Dendritic cell treated with granulocyte-macrophage colony-stimulating factor and Interleukin-4, amounts not matched to agents 40 ng/mL and 50 ng/mL, for 4 days (primary cell): ENCODE measurements at regions not wholly inside any gene's neighbourhood (a gene's known extent, or its start where the extent isn't known, plus 50 kb on each side); places are given as distances from the start of the nearest gene placed in this dataset.
"Not testable (repeated sequence)": the region's sequence is repeated elsewhere in the genome, so short reads cannot be mapped to it uniquely, and the experiment has no call there.

ENCODE experiments used
- H3K27ac Mint-ChIP-seq: one replicate; pipeline ENCODE4 v1.8.0; 2022; ENCODE audit warnings: mild to moderate bottlenecking, mixed read lengths
- H3K27me3 Mint-ChIP-seq: one replicate; pipeline ENCODE4 v1.8.0; 2022; ENCODE audit warnings: mild to moderate bottlenecking, mixed read lengths
- H3K36me3 Mint-ChIP-seq: one replicate; pipeline ENCODE4 v1.8.0; 2022; ENCODE audit warnings: low read depth, mixed read lengths
- H3K4me1 Mint-ChIP-seq: one replicate; pipeline ENCODE4 v1.8.0; 2022; ENCODE audit warnings: low read depth, mixed read lengths
- H3K4me3 Mint-ChIP-seq: one replicate; pipeline ENCODE4 v1.8.0; 2022; ENCODE audit warnings: mild to moderate bottlenecking, moderate library complexity, mixed read lengths
- H3K9me3 Mint-ChIP-seq: one replicate; pipeline ENCODE4 v1.8.0; 2022; ENCODE audit warnings: mixed read lengths
- intact Hi-C: fragments of 100-400 bp; cut with micrococcal nuclease; formaldehyde crosslinking; loops from one replicate; pipeline ENCODE4 v1.15.0; 2022

DNA sequence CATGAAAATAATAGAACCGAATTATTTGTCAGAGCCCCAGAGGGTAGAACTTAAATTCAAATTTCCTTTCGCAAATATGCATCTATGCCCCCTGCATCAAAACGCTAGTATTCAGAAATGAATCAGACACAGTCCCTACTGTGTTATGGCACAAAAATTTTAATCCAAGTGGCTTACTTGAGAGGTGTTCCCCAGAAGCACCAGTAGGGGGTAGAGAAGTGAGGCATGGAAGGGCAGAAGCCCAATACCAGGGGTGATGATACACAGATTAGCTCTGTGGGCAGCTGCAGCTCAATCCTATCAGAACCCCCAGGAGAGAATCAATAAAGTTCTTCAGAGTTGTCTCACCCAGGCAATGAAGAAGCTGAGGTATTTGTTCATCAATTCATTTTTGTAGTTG is 342.2 kb downstream of the OMA1 start:
- Mint-ChIP-seq H3K9me3 (no peaks in the 10 kb centered on the region), H3K27me3 (no peaks in the 10 kb centered on the region)
- intact Hi-C loops, result no loop called here

DNA sequence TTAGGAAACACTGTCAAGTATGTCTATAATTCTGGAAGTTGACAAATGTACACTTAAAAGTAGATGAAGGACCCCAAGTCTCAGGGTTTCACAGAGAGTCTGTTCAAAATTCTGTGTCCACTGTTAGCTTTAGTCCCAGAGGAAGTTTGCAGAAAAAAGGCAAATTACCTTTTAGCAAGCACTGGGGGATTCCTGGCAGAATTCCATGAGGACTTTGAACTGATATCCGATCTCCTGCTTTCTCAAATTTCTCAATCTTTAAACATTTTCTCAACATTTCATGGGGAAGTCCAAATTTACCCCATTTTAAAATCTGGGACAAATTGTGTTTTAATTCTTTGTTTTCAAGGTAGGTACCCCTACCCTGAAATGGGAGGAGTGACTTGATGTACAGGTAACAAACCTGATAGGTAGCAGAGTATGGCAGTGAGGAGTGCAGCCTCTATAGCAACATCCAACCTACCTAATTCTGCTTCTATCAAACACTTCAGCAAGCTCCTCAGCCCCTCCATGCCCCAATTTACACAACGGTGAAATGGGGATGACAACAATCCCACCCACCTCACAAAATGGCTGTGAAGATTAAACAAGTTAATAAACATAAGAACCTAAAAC is 344.9 kb downstream of the OMA1 start:
- H3K4me1 Mint-ChIP-seq, result no peaks in the 10 kb centered on the region
- no peaks in the 10 kb centered on the region for H3K9me3 Mint-ChIP-seq
- intact Hi-C loops, result no loop called here
- H3K36me3 Mint-ChIP-seq, result no peaks in the 10 kb centered on the region
- H3K27me3 Mint-ChIP-seq, result no peaks in the 10 kb centered on the region
- no peak overlapping the region for H3K27ac Mint-ChIP-seq
- H3K4me3 Mint-ChIP-seq, result no peak overlapping the region

More for the DNA sequence above, 342.2 kb downstream of the OMA1 start:
- no peaks in the 10 kb centered on the region for H3K36me3 Mint-ChIP-seq
- H3K4me3 Mint-ChIP-seq, result no peak overlapping the region
- no peaks in the 10 kb centered on the region for H3K4me1 Mint-ChIP-seq
- H3K27ac Mint-ChIP-seq, result no peak overlapping the region

DNA sequence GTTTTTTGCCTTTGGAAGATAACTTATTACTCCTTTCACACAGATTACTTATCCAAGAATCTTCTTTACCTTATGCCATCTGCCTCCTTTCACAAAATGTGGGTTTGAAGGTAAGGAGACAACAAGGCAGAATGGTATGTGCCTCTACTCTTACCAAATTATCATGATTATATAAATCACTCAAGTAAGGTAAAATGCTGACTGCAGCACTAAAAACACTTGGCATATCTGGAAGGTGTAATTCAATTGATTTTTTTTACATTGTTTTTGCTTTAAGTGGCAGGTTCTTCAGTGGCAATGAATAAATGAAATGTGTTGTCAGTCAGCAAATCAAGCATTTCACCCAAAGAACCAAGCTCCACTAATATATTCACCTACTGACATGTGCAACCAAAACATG is 346.1 kb downstream of the OMA1 start:
- no peaks in the 10 kb centered on the region for H3K9me3 Mint-ChIP-seq
- H3K27me3 Mint-ChIP-seq, result no peaks in the 10 kb centered on the region
- H3K36me3 Mint-ChIP-seq, result no peaks in the 10 kb centered on the region
- intact Hi-C loops, result no loop called here
- H3K4me3 Mint-ChIP-seq, result no peak overlapping the region
- no peaks in the 10 kb centered on the region for H3K4me1 Mint-ChIP-seq
- H3K27ac Mint-ChIP-seq, result no peak overlapping the region

DNA sequence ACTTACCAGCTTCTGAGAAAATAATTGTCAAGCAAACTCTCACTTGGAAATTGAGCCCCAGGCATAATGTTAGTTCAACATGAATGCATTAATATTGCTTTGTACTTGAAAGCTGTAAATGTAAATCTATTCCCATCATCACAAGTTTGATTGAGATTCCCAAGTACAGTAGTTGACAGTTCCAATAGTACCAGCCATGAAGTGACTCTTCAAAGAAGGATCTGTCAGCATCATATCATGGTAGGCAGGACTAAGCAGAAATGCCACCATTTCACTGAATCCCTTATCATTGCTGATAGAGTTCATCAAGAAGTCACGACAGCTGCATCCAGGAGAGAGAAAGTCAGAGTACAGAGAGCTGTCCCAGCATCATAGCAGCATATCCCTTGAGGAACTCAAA is 348.7 kb downstream of the OMA1 start:
- intact Hi-C loops, result no loop called here
- Mint-ChIP-seq H3K4me1 (no peaks in the 10 kb centered on the region), H3K9me3 (no peaks in the 10 kb centered on the region), H3K36me3 (no peaks in the 10 kb centered on the region), H3K27me3 (no peaks in the 10 kb centered on the region), H3K27ac (no peak overlapping the region), H3K4me3 (no peak overlapping the region)

DNA sequence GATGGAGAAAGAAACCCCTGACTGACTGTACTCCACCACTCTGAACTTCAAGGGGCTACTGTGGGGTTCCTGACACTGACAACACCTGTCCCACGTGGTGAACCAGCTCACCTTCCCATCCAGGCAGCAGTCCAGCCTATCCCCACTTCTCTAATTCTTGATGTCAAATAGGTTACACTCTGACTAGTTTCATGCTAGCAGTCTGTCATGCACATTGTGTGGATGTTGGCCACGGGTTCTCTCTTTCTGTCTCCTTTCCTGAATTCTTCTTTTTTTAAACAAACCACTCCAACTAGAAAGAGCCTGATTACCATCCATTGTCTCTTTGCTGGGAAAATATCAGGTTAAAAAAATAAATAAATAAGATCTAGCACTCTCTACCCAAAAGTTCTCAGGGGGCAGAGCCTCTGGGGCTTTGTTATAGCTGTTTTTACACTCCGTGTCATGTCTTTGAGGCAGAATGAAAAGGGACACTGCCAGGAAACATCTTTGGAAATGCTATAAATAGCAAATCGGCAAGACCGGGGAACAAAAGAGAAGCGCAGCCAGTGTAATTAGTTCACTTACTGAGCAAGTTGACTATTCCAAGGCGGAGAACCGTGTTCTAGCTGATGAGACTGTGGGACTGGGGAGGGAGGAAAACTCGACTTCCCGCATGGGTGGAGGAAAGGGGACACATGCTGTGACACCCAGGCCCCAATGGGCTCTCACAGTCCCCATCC is 356.1 kb downstream of the OMA1 start:
- Mint-ChIP-seq H3K27ac (no peak overlapping the region), H3K4me1 (no peaks in the 10 kb centered on the region), H3K27me3 (peaks cover 3% of the 10 kb centered on the region), H3K9me3 (no peaks in the 10 kb centered on the region), H3K4me3 (no peak overlapping the region), H3K36me3 (no peaks in the 10 kb centered on the region)
- intact Hi-C loops, result no loop called here

DNA sequence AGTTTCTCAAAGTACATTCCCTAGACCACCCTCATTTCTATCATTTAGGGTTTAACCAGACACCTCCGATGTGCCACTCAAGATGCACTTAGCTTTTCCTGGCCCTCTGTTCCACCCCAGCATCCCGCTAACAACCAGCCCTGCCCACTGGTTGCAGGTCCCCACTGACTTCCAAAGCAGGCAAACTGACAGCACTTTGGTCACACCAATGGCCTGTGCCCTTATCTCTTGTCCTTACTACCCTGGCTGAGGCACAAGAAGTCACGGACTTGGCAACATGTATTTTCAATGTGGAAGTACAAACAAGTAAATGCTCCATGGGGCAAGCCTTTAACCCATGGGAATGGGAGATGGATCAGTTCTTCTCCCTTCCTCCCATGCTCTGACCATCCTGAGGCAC is 357.1 kb downstream of the OMA1 start:
- no peaks in the 10 kb centered on the region for H3K4me1 Mint-ChIP-seq
- H3K27me3 Mint-ChIP-seq, result peaks cover 3% of the 10 kb centered on the region
- H3K4me3 Mint-ChIP-seq, result no peak overlapping the region
- intact Hi-C loops, result no loop called here
- H3K9me3 Mint-ChIP-seq, result no peaks in the 10 kb centered on the region
- H3K27ac Mint-ChIP-seq, result no peak overlapping the region
- no peaks in the 10 kb centered on the region for H3K36me3 Mint-ChIP-seq

DNA sequence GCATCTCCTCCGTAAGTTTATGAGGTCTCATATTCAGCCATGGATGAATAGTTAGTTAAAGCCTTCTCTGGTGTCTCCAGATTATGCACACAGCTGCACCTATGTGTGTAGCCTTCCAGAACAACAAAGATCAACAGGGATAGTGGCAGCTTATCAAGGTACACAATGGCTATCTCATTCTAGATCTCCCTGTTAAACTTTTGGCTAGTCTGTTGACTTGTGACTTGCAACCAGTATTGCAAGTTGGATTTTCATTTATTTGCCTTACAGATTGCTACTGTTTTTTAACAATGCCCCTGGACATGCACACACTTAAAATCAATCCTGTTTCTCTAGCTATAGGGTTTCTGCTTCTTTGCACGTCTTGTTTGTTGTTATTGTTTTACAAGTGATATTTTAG is 363.2 kb downstream of the OMA1 start:
- Mint-ChIP-seq H3K4me3 (no peak overlapping the region), H3K9me3 (peaks cover 24% of the 10 kb centered on the region), H3K27ac (no peak overlapping the region), H3K4me1 (no peaks in the 10 kb centered on the region), H3K36me3 (no peaks in the 10 kb centered on the region), H3K27me3 (no peaks in the 10 kb centered on the region)
- intact Hi-C loops, result no loop called here

DNA sequence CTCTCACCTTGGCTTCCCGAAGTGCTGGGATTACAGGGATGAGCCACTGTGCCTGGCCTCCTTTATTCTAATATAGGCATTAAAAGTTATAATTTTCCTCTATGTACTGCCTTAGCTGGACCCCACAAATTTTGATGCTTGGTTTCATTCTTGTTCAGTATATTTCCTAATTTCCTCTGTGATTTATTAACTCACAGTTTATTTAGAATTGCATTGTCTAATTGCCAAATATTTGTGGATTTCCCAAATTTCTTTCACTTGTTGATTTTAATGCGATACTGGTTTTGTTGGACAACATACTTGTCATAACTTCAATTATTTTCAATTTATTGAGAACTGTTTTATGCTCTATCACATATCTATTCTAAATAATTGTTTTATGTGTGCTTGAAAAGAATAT is 366.0 kb downstream of the OMA1 start:
- H3K4me3 Mint-ChIP-seq, result no peak overlapping the region

DNA sequence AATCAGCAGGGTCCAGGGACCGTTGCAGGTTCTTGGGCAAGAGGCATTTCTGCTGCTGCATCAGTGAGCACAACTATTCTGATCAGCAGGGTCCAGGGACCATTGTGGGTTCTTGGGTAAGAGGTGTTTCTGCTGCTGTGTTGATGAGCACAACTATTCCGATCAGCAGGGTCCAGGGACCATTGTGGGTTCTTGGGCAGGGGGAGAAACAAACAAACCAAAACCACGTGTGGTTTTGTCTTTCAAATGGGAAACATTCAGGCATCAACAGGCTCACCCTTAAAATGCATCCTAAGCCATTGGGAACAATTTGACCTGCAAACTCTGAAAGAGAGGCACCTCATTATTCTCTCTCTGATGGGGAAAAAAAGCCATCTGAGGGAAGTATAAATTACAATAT is 377.4 kb downstream of the OMA1 start:
- H3K27ac Mint-ChIP-seq, H3K4me3 Mint-ChIP-seq, intact Hi-C loops, H3K4me1 Mint-ChIP-seq, H3K36me3 Mint-ChIP-seq, H3K27me3 Mint-ChIP-seq: not testable (repeated sequence)
- peaks cover 28% of the 10 kb centered on the region for H3K9me3 Mint-ChIP-seq

More for the DNA sequence above, 366.0 kb downstream of the OMA1 start:
- Mint-ChIP-seq H3K9me3 (peaks cover 24% of the 10 kb centered on the region), H3K36me3 (no peaks in the 10 kb centered on the region), H3K27me3 (no peaks in the 10 kb centered on the region), H3K4me1 (no peaks in the 10 kb centered on the region), H3K27ac (no peak overlapping the region)
- intact Hi-C loops, result no loop called here

DNA sequence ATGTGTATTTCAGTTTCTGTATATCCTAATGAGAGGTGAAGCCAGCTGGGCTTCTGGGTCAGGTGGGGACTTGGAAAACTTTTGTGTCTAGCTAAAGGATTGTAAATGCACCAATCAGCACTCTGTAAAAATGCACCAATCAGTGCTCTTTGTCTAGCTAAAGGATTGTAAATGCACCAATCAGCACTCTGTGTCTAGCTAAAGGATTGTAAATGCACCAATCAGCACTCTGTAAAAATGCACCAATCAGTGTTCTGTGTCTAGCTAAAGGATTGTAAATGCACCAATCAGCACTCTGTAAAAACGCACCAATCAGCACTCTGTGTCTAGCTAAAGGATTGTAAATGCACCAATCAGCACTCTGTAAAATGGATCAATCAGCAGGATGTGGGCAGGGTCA is 379.4 kb downstream of the OMA1 start:
- H3K27ac Mint-ChIP-seq, H3K4me1 Mint-ChIP-seq, H3K36me3 Mint-ChIP-seq, H3K27me3 Mint-ChIP-seq, H3K4me3 Mint-ChIP-seq, intact Hi-C loops: not testable (repeated sequence)
- H3K9me3 Mint-ChIP-seq, result peaks cover 28% of the 10 kb centered on the region

DNA sequence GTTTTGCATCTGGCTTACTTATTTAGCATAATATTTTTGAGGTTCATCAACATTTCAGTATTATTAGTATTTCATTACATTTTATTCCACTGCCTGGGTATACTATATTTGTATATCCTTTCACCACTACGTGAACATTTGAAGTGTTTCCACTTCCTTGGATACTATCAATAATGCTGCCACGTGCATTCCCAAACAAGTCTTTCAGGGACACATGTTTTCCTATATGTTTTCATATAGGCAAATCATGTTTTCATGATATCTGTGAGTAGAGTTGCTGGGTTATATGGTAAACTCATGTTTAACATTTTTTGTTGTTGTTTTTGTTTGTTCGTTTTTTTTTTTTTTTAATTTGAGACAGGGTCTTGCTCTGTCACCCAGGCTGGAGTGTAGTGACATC is 380.1 kb downstream of the OMA1 start:
- H3K9me3 Mint-ChIP-seq, result peaks cover 28% of the 10 kb centered on the region
- H3K27me3 Mint-ChIP-seq, result peaks cover 2% of the 10 kb centered on the region
- intact Hi-C loops, result no loop called here
- H3K27ac Mint-ChIP-seq, result no peak overlapping the region
- H3K4me1 Mint-ChIP-seq, result peaks cover 6% of the 10 kb centered on the region
- no peak overlapping the region for H3K4me3 Mint-ChIP-seq
- no peaks in the 10 kb centered on the region for H3K36me3 Mint-ChIP-seq

DNA sequence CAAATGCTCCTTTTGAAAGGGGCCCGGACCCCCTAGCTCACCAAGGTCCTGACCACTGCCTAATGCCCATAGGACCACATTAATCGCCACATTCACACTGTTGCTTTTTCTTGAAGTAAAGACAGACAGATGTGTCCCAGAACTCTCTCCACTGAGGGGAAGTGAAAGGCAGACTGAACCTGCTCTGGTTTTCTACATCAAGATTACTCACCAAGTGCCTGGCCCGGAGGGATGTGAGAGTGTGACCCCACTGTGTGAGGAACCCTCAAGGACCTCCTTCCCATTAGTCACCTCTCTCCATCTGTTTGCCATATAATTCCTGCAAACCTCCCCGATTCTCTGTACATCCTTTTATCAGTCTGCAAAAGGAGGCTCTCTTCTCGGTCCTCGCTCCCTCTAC is 381.5 kb downstream of the OMA1 start:
- intact Hi-C loops, result no loop called here
- no peak overlapping the region for H3K27ac Mint-ChIP-seq
- H3K4me3 Mint-ChIP-seq, result no peak overlapping the region
- peaks cover 6% of the 10 kb centered on the region for H3K4me1 Mint-ChIP-seq
- H3K36me3 Mint-ChIP-seq, result no peaks in the 10 kb centered on the region
- peaks cover 28% of the 10 kb centered on the region for H3K9me3 Mint-ChIP-seq
- H3K27me3 Mint-ChIP-seq, result peaks cover 2% of the 10 kb centered on the region

DNA sequence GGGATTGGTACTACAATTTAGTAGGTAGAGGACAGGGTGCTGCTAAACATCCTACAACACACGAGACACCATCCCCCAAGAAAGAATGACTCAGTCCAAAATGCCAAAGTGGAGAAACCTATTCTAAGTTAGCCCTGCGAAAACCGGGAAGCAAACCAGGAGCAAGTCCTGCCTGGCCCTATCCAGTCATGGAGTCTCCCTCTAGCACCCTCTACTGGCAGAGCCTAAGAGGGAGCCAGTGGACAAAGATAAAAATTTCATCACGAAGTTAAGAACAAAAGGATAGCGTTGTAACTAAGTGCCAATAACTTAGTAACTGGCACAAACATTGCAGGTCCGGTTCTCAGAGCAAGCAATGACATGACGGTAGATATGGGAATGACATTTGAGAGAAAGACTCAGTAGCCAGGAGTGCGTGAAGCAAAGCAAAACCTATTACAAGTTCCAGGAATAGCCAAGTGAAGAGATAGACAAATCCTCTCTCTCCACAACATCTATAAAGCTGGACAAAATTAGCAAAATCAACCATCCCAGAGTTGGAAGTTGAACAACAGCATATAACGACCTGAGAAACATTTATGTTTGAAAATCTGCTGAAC is 383.5 kb downstream of the OMA1 start:
- Mint-ChIP-seq H3K27ac (no peak overlapping the region), H3K4me3 (no peak overlapping the region), H3K36me3 (no peaks in the 10 kb centered on the region), H3K9me3 (peaks cover 8% of the 10 kb centered on the region), H3K27me3 (peaks cover 2% of the 10 kb centered on the region), H3K4me1 (peaks cover 6% of the 10 kb centered on the region)
- intact Hi-C loops, result loop anchor here (5.0 kb wide), 1 partner anchor 1331 kb away; no protein-coding TSS in a partner anchor

DNA sequence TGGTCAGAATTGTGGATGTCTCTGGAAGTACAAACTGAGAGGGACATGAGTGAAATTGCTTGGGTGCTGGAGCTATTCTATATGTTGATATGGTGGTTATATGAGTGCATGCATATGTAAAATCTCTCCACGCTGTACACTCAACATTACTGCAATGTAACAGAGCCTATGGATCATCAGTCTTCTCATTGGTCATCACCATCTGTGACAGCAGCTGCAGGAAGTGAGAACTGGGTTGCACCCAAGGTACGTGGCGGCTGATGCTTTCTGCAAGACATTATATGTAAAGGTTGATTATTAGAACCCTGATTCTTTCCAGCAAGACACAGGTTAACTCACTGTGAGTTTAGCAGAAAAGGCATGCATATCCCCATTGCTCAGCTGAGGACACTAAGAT is 387.1 kb downstream of the OMA1 start:
- Mint-ChIP-seq H3K4me1 (no peaks in the 10 kb centered on the region), H3K36me3 (no peaks in the 10 kb centered on the region), H3K27me3 (peaks cover 2% of the 10 kb centered on the region), H3K27ac (no peak overlapping the region), H3K9me3 (no peaks in the 10 kb centered on the region), H3K4me3 (no peak overlapping the region)
- intact Hi-C loops, result no loop called here
